SK-N-SH (cell line): ENCODE measurements at regions not wholly inside any gene's neighbourhood (a gene's known extent, or its start where the extent isn't known, plus 50 kb on each side); places are given as distances from the start of the nearest gene placed in this dataset.

Experiments
- CTCF ChIA-PET: fragments of 300-600, 350-600 bp; formaldehyde crosslinking; extraction: SDS; loops from one replicate; lab custom pipeline; 2021; lab: Yijun Ruan, JAX
- POLR2A ChIA-PET: fragments of 350-600 bp; sonication (Branson Sonifier 250); formaldehyde crosslinking; extraction: SDS; loops from one replicate; lab custom pipeline; 2020; ENCODE audit warnings: antibody characterized with exemption, inconsistent platforms; lab: Yijun Ruan, JAX
- DNase-seq: peaks from one replicate; pipeline ENCODE4 v3.0.0; 2012
- H2AFZ ChIP-seq: fragments of 200-600 bp; sonication (generic); 2 replicates; pipeline ENCODE4 v1.8.1; 2016; ENCODE audit warnings: antibody characterized with exemption, mild to moderate bottlenecking, low read depth
- H3F3A ChIP-seq: fragments of 200-600 bp; sonication (generic); replicated peaks from 2 replicates; pipeline ENCODE3; 2016; ENCODE audit warnings: antibody characterized with exemption, mild to moderate bottlenecking; ENCODE audit not compliant: insufficient read depth
- H3K27ac ChIP-seq, 2 experiments: fragments of 200-500 bp in 1 of 2; fragments of 200-600 bp in 1 of 2; sonication (Bioruptor generic) in 1 of 2; sonication (generic), shearing (Covaris generic) in 1 of 2; 2 replicates each; pipeline versions ENCODE4 v1.5.1 to v1.6.1; 2014 to 2016; ENCODE audit warnings: low read depth in 2 of 2, inconsistent platforms in 1 of 2, low read length in 1 of 2, mild to moderate bottlenecking in 1 of 2, mixed read lengths in 1 of 2
- H3K27me3 ChIP-seq: fragments of 200-600 bp; sonication (generic), shearing (Covaris generic); 2 replicates; pipeline ENCODE4 v1.6.1; 2016; ENCODE audit warnings: mixed run types; ENCODE audit not compliant: insufficient read depth
- H3K36me3 ChIP-seq, 2 experiments: fragments of 200-500 bp in 1 of 2; fragments of 200-600 bp in 1 of 2; sonication (Bioruptor generic) in 1 of 2; sonication (generic) in 1 of 2; replicated peaks in 1 of 2; 2 replicates each; pipeline versions ENCODE3 to v1.5.1; 2014 to 2016; ENCODE audit warnings: low read length in 1 of 2, mild to moderate bottlenecking in 1 of 2; ENCODE audit not compliant: insufficient read depth in 2 of 2, control insufficient read depth in 1 of 2
- H3K4me1 ChIP-seq, 2 experiments: fragments of 200-500 bp in 1 of 2; fragments of 200-600 bp in 1 of 2; sonication (Bioruptor generic) in 1 of 2; sonication (generic), shearing (Covaris generic) in 1 of 2; 2 replicates each; pipeline versions ENCODE4 v1.5.1 to v1.6.1; 2014 to 2016; ENCODE audit warnings: low read depth in 1 of 2, low read length in 1 of 2, mixed run types in 1 of 2; ENCODE audit not compliant: insufficient read depth in 2 of 2, control insufficient read depth in 1 of 2
- H3K4me2 ChIP-seq: fragments of 200-600 bp; sonication (generic), shearing (Covaris generic); 2 replicates; pipeline ENCODE4 v1.6.1; 2017; ENCODE audit warnings: mixed run types
- H3K4me3 ChIP-seq, 2 experiments: fragments of 200-500 bp in 1 of 2; fragments of 200-600 bp in 1 of 2; sonication (Bioruptor generic) in 1 of 2; sonication (generic), shearing (Covaris generic) in 1 of 2; 2 replicates each; pipeline versions ENCODE4 v1.5.1 to v1.8.1; 2014 to 2016; ENCODE audit warnings: low read depth in 2 of 2, inconsistent platforms in 1 of 2, low read length in 1 of 2, mild to moderate bottlenecking in 1 of 2, mixed read lengths in 1 of 2, moderate library complexity in 1 of 2
- H3K79me2 ChIP-seq: fragments of 200-600 bp; sonication (generic); 2 replicates; pipeline ENCODE4 v1.8.1; 2017; ENCODE audit warnings: mild to moderate bottlenecking; ENCODE audit not compliant: insufficient read depth
- H3K9ac ChIP-seq: fragments of 200-600 bp; sonication (generic); 2 replicates; pipeline ENCODE4 v1.6.1; 2017; ENCODE audit warnings: mixed run types
- H3K9me2 ChIP-seq: fragments of 200-600 bp; sonication (generic); 2 replicates; pipeline ENCODE4 v1.6.1; 2017; ENCODE audit warnings: mixed run types
- H3K9me3 ChIP-seq: fragments of 200-600 bp; sonication (generic); 2 replicates; pipeline ENCODE4 v1.6.1; 2017; ENCODE audit warnings: mixed run types, mild to moderate bottlenecking, moderate library complexity
- H4K20me1 ChIP-seq: fragments of 200-600 bp; sonication (generic); 2 replicates; pipeline ENCODE4 v1.6.1; 2017; ENCODE audit warnings: mild to moderate bottlenecking, mixed run types; ENCODE audit not compliant: insufficient read depth
- CHD2 ChIP-seq: fragments of 150-350 bp; IDR thresholded peaks from 2 replicates; pipeline ENCODE4 v1.6.1; 2018; ENCODE audit warnings: low read length; ENCODE audit not compliant: partially characterized antibody
- EP300 ChIP-seq, 2 experiments: IDR thresholded peaks; 2 replicates each; pipeline versions ENCODE4 v1.4.0 to v1.6.1; 2012; ENCODE audit warnings: borderline replicate concordance in 1 of 2, low read depth in 1 of 2, low read length in 1 of 2
- FOSL2 ChIP-seq: IDR thresholded peaks from 2 replicates; pipeline ENCODE4 v1.4.0; 2012; ENCODE audit warnings: low read depth, mild to moderate bottlenecking, moderate library complexity, borderline replicate concordance
- FOXJ3 ChIP-seq: sonication (generic); formaldehyde crosslinking; IDR thresholded peaks from 2 replicates; pipeline ENCODE4 v1.5.1; 2020; ENCODE audit warnings: mild to moderate bottlenecking, missing genetic modification reagents
- FOXM1 ChIP-seq: IDR thresholded peaks from 2 replicates; pipeline ENCODE4 v1.4.0; 2012; ENCODE audit warnings: low read depth, mild to moderate bottlenecking
- IRF3 ChIP-seq: fragments of 150-350 bp; IDR thresholded peaks from 2 replicates; pipeline ENCODE4 v1.6.1; 2016; ENCODE audit warnings: mild to moderate bottlenecking, low read depth, low read length
- MAX ChIP-seq: IDR thresholded peaks from 2 replicates; pipeline ENCODE4 v1.4.0; 2012; ENCODE audit warnings: low read depth
- NRF1 ChIP-seq: IDR thresholded peaks from 2 replicates; pipeline ENCODE4 v1.6.1; 2012; ENCODE audit warnings: low read depth, mild to moderate bottlenecking, low read length
- REST ChIP-seq: IDR thresholded peaks from 2 replicates; pipeline ENCODE4 v1.6.1; 2012; ENCODE audit warnings: mild to moderate bottlenecking, low read depth, low read length, moderate library complexity
- RXRA ChIP-seq: IDR thresholded peaks from 2 replicates; pipeline ENCODE4 v1.4.0; 2012; ENCODE audit warnings: low read depth, mild to moderate bottlenecking, borderline replicate concordance
- SIN3A ChIP-seq: IDR thresholded peaks from 2 replicates; pipeline ENCODE4 v1.6.1; 2012; ENCODE audit warnings: low read depth, mild to moderate bottlenecking, low read length, moderate library complexity, borderline replicate concordance
- TAF1 ChIP-seq: IDR thresholded peaks from 2 replicates; pipeline ENCODE4 v1.6.1; 2012; ENCODE audit warnings: low read depth, mild to moderate bottlenecking, low read length, moderate library complexity, borderline replicate concordance
- WGBS: methylation state at CpG from one replicate; pipeline ENCODE4 v1.1.6; 2017; ENCODE audit warnings: low lambda C conversion rate; 5-methylcytosine and 5-hydroxymethylcytosine counted together
- TF ChIP-seq, protein P1 (sequence below): IDR thresholded peaks from 2 replicates; pipeline ENCODE4; 2012

DNA sequence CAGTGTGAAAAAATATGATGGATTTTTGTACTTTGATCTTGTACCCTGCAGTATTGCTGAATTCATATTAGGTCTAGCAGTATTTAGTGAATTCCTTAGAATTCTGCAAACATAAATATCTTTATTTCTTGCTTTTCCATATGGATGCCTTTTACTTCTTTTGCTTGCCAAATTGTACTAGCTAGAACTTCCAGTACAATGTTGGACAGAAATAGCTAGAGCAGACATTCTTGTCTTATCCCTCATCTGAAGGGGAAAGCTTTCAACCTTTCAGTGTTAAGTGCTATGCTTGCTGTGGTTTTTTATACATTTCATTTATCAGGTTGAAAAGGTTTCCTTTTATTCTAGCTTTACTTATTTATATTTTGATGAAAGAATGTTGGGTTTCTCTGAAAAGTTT lies 1321.9 kb upstream of the CHAC2 start (continued):
- TF ChIP-seq REST: no peak

- TF ChIP-seq IRF3: no peak
- TF ChIP-seq, protein P1, sequence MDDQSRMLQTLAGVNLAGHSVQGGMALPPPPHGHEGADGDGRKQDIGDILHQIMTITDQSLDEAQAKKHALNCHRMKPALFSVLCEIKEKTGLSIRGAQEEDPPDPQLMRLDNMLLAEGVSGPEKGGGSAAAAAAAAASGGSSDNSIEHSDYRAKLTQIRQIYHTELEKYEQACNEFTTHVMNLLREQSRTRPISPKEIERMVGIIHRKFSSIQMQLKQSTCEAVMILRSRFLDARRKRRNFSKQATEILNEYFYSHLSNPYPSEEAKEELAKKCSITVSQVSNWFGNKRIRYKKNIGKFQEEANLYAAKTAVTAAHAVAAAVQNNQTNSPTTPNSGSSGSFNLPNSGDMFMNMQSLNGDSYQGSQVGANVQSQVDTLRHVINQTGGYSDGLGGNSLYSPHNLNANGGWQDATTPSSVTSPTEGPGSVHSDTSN: no peak
- TF ChIP-seq SIN3A: no peak
- TF ChIP-seq RXRA: no peak
- no peak for TF ChIP-seq EP300 (IDR thresholded peaks at IDR 0.05; ENCODE audit: borderline replicate concordance in 1 of 2, low read depth in 1 of 2, low read length in 1 of 2)
- no peak for TF ChIP-seq FOSL2
- TF ChIP-seq CHD2: no peak
- no peak for TF ChIP-seq REST
- TF ChIP-seq NRF1: no peak
- no peak for TF ChIP-seq MAX
- TF ChIP-seq FOXJ3 (CRISPR knock-in tag): no peak
- no peak for TF ChIP-seq FOXM1
- TF ChIP-seq TAF1: no peak
- no peak overlapping the region; the same call in 1 of the 2 replicates for H3K4me2 ChIP-seq
- H3F3A ChIP-seq: no peaks in the 10 kb centered on the region
- H2AFZ ChIP-seq: no peak overlapping the region
- no peak overlapping the region for H3K4me3 ChIP-seq
- H3K9me3 ChIP-seq: no peaks in the 10 kb centered on the region
- WGBS: 32% methylated on average over 7 of the region's 12 CpGs
- H4K20me1 ChIP-seq: no peaks in the 10 kb centered on the region
- H3K27me3 ChIP-seq: no peaks in the 10 kb centered on the region; the same call in 1 of the 2 replicates
- H3K4me1 ChIP-seq: no peaks in the 10 kb centered on the region
- POLR2A ChIA-PET: no interaction called here
- no peak for DNase-seq
- H3K9me2 ChIP-seq: no peaks in the 10 kb centered on the region
- H3K27ac ChIP-seq: no peak overlapping the region
- no peaks in the 10 kb centered on the region for H3K36me3 ChIP-seq
- H3K9ac ChIP-seq: no peak overlapping the region
- CTCF ChIA-PET: no interaction called here
- H3K79me2 ChIP-seq: no peaks in the 10 kb centered on the region
These were observed 1336.2 kb upstream of the CHAC2 start for GRCh38 chr2:52431352-52431760.
